Keratinocyte (primary cell): ENCODE measurements at regions not wholly inside any gene's neighbourhood (a gene's known extent, or its start where the extent isn't known, plus 50 kb on each side); places are given as distances from the start of the nearest gene placed in this dataset.

Experiments used
- EZH2 ChIP-seq: IDR thresholded peaks from one replicate; pipeline ENCODE4 v1.6.1; 2012; ENCODE audit warnings: inconsistent platforms, mild to moderate bottlenecking, low read length, moderate library complexity
- TF ChIP-seq, protein P1 (sequence below), 3 experiments: IDR thresholded peaks in 1 of 3; conservative IDR thresholded peaks in 1 of 3; optimal IDR thresholded peaks in 1 of 3; 2 replicates in 2 of 3; 3 replicates in 1 of 3; pipeline versions ENCODE3 to v1.5.1; 2011; ENCODE audit warnings: low read length in 3 of 3, mild to moderate bottlenecking in 3 of 3, moderate library complexity in 2 of 3, control low read depth in 1 of 3, inconsistent platforms in 1 of 3; ENCODE audit not compliant: insufficient read depth in 2 of 3; ENCODE audit errors: extremely low read depth in 1 of 3

DNA sequence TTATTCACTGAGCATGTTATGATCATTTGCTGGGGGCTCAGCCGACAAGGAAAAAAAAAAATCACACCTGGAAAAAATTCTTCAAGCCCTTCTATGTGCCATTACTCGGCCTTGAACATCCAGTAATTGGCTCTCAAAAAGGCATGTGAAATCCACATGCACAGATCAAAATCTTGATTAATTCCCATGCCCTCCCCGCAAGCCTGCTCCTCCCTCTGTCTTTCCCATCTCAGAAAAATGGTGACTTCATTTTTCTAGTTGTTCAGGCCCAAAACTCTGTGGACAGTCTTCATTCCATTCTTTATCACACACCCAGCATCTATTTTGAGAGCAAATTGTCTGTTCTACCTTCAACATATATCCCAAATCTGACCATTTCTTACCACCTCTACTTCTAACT lies 91.2 kb upstream of the FRMD4A start:
- TF ChIP-seq, protein P1, sequence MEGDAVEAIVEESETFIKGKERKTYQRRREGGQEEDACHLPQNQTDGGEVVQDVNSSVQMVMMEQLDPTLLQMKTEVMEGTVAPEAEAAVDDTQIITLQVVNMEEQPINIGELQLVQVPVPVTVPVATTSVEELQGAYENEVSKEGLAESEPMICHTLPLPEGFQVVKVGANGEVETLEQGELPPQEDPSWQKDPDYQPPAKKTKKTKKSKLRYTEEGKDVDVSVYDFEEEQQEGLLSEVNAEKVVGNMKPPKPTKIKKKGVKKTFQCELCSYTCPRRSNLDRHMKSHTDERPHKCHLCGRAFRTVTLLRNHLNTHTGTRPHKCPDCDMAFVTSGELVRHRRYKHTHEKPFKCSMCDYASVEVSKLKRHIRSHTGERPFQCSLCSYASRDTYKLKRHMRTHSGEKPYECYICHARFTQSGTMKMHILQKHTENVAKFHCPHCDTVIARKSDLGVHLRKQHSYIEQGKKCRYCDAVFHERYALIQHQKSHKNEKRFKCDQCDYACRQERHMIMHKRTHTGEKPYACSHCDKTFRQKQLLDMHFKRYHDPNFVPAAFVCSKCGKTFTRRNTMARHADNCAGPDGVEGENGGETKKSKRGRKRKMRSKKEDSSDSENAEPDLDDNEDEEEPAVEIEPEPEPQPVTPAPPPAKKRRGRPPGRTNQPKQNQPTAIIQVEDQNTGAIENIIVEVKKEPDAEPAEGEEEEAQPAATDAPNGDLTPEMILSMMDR (optimal IDR thresholded peaks at IDR 0.05 in 1 of 3, IDR thresholded peaks at IDR 0.05 in 1 of 3, conservative IDR thresholded peaks at IDR 0.05 in 1 of 3; ENCODE audit: extremely low read depth in 1 of 3, insufficient read depth in 2 of 3, low read length in 3 of 3), result no peak
- TF ChIP-seq EZH2, result no peak
